Endothelial cell of umbilical vein (primary cell): ENCODE measurements at regions not wholly inside any gene's neighbourhood (a gene's known extent, or its start where the extent isn't known, plus 50 kb on each side); places are given as distances from the start of the nearest gene placed in this dataset.

Experiments used
- BruUV-seq: library from RNA; stranded (reverse); fragments of 400-500 nt; replicated peaks from 2 replicates; lab custom pipeline; 2021; lab: Mats Ljungman, UMichigan
- CTCF ChIA-PET: fragments of 300-600, 350-600 bp; sonication (Branson Sonifier 250); formaldehyde crosslinking; loops from one replicate; lab custom pipeline; 2021; ENCODE audit warnings: antibody characterized with exemption, inconsistent platforms; lab: Charles Lee
- POLR2A ChIA-PET: fragments of 300-600, 350-600 bp; sonication (Branson Sonifier 250); formaldehyde crosslinking; loops from one replicate; lab custom pipeline; 2021; ENCODE audit warnings: antibody characterized with exemption, inconsistent platforms; lab: Charles Lee
- DNase-seq: peaks from one replicate; pipeline ENCODE4 v3.0.0-alpha.2; 2011; ENCODE audit warnings: low read depth, low spot score
- FAIRE-seq: peaks from 2 replicates; lab custom pipeline; 2011; peaks lifted over from hg19 to GRCh38; lab: Jason Lieb, UNC
- H2AFZ ChIP-seq: 2 replicates; pipeline ENCODE4 v1.6.0; 2012; ENCODE audit warnings: low read depth, low read length, control low read depth, inconsistent platforms
- H3K27ac ChIP-seq: 2 replicates; pipeline ENCODE4 v1.5.1; 2011; ENCODE audit warnings: low read depth, mild to moderate bottlenecking, control low read depth, low read length, moderate library complexity; ENCODE audit not compliant: insufficient read depth
- H3K27me3 ChIP-seq, 2 experiments: 2 replicates each; pipeline versions ENCODE4 v1.6.0 to v1.6.1; 2011; ENCODE audit warnings: low read length in 2 of 2, mixed read lengths in 1 of 2; ENCODE audit not compliant: control insufficient read depth in 2 of 2, insufficient read depth in 2 of 2
- H3K36me3 ChIP-seq, 2 experiments: 2 replicates in 1 of 2; 3 replicates in 1 of 2; pipeline ENCODE4 v1.5.1; 2011; ENCODE audit warnings: low read length in 2 of 2, mild to moderate bottlenecking in 1 of 2, moderate library complexity in 1 of 2; ENCODE audit not compliant: control insufficient read depth in 2 of 2, insufficient read depth in 2 of 2; ENCODE audit errors: extremely low read depth in 1 of 2
- H3K4me1 ChIP-seq: 3 replicates; pipeline ENCODE4 v1.5.1; 2011; ENCODE audit warnings: mild to moderate bottlenecking, low read length; ENCODE audit not compliant: control insufficient read depth, insufficient read depth; ENCODE audit errors: extremely low read depth
- H3K4me2 ChIP-seq: 2 replicates; pipeline ENCODE4 v1.6.1; 2011; ENCODE audit warnings: low read length, control low read depth, mixed read lengths; ENCODE audit not compliant: insufficient read depth
- H3K4me3 ChIP-seq, 3 experiments: fragments of 200-600 bp in 1 of 3; sonication (generic), shearing (Covaris generic) in 1 of 3; replicated peaks in 1 of 3; 2 replicates each; pipeline ENCODE4 v1.5.1; 2011 to 2016; ENCODE audit warnings: control low read depth in 3 of 3, low read length in 3 of 3, mild to moderate bottlenecking in 2 of 3, inconsistent platforms in 1 of 3, low read depth in 1 of 3, moderate library complexity in 1 of 3; ENCODE audit not compliant: insufficient read depth in 1 of 3
- H3K79me2 ChIP-seq: 2 replicates; pipeline ENCODE4 v1.6.0; 2012; ENCODE audit warnings: low read length, inconsistent platforms; ENCODE audit not compliant: control insufficient read depth, insufficient read depth
- H3K9ac ChIP-seq: replicated peaks from 2 replicates; pipeline ENCODE3; 2011; ENCODE audit warnings: low read length, control low read depth; ENCODE audit not compliant: insufficient read depth; ENCODE audit errors: extremely low read depth
- H3K9me1 ChIP-seq: replicated peaks from 3 replicates; pipeline ENCODE4 v1.6.0; 2011; ENCODE audit warnings: mild to moderate bottlenecking, low read length; ENCODE audit not compliant: control insufficient read depth, insufficient read depth; ENCODE audit errors: extremely low read depth
- H3K9me3 ChIP-seq: replicated peaks from 2 replicates; pipeline ENCODE4 v1.5.1; 2012; ENCODE audit warnings: low read length, inconsistent platforms; ENCODE audit not compliant: control insufficient read depth, insufficient read depth
- H4K20me1 ChIP-seq: replicated peaks from 2 replicates; pipeline ENCODE3; 2011; ENCODE audit warnings: mild to moderate bottlenecking, low read length; ENCODE audit not compliant: control insufficient read depth, insufficient read depth; ENCODE audit errors: extremely low read depth
- CTCF ChIP-seq, 2 donors: IDR thresholded peaks; 1 replicate in 1 of 2; 2 replicates in 1 of 2; pipeline ENCODE4 v1.5.1; 2011; ENCODE audit warnings: low read length in 2 of 2, mild to moderate bottlenecking in 2 of 2, moderate library complexity in 2 of 2, control low read depth in 1 of 2, inconsistent platforms in 1 of 2, low read depth in 1 of 2; ENCODE audit not compliant: insufficient read depth in 1 of 2; ENCODE audit errors: extremely low read depth in 1 of 2
- EZH2 ChIP-seq: IDR thresholded peaks from 2 replicates; pipeline ENCODE4 v1.6.1; 2012; ENCODE audit warnings: borderline replicate concordance, low read depth, mild to moderate bottlenecking, moderate library complexity, low read length, inconsistent platforms; ENCODE audit not compliant: severe bottlenecking
- FOS ChIP-seq: IDR thresholded peaks from 2 replicates; pipeline ENCODE4 v1.6.1; 2011; ENCODE audit warnings: mild to moderate bottlenecking, low read length, moderate library complexity, borderline replicate concordance; ENCODE audit not compliant: insufficient read depth
- GATA2 ChIP-seq: IDR thresholded peaks from 2 replicates; pipeline ENCODE4 v1.7.0; 2011; ENCODE audit warnings: low read depth, mild to moderate bottlenecking, moderate library complexity, mixed read lengths, low read length; ENCODE audit not compliant: insufficient read length, insufficient read depth
- JUN ChIP-seq: IDR thresholded peaks from 2 replicates; pipeline ENCODE4 v1.6.1; 2011; ENCODE audit warnings: borderline replicate concordance, low read depth; ENCODE audit not compliant: insufficient read length, insufficient read depth
- MAX ChIP-seq: IDR thresholded peaks from 2 replicates; pipeline ENCODE4 v1.6.1; 2011; ENCODE audit not compliant: insufficient read depth, insufficient read length
- MYC ChIP-seq: IDR thresholded peaks from one replicate; pipeline ENCODE4 v1.6.1; 2011; ENCODE audit warnings: mild to moderate bottlenecking, low read depth, low read length
- POLR2A ChIP-seq: IDR thresholded peaks from 2 replicates; pipeline ENCODE4 v1.6.1; 2012; ENCODE audit warnings: low read depth, mild to moderate bottlenecking, control low read depth, low read length
- POLR2AphosphoS5 ChIP-seq: IDR thresholded peaks from 2 replicates; pipeline ENCODE4 v1.6.1; 2012; ENCODE audit warnings: low read depth, mild to moderate bottlenecking, control low read depth, low read length, moderate library complexity; ENCODE audit not compliant: insufficient read depth
- dilution Hi-C: fragments of 300-500 bp; cut with MboI; formaldehyde crosslinking; loops from one replicate; pipeline ENCODE4 v1.15.0; 2019; ENCODE audit warnings: low sequenced_read_pairs; ENCODE audit not compliant: extremely low pct_ligation_motif_present
- intact Hi-C: fragments of 100-400 bp; cut with micrococcal nuclease; formaldehyde crosslinking; loops from one replicate; pipeline ENCODE4 v1.10.0; 2022

- ChIA-PET CTCF (interaction anchor here (1.2 kb wide), 1 partner anchor 13 kb away, joined by 3 read pairs; no protein-coding TSS in a partner anchor), POLR2A (no interaction called here)
Measured at GRCh38 chr4:13947921-13948320, 320.4 kb upstream of the BOD1L1 start.

More at GRCh38 chr4:13947921-13948320, 320.4 kb upstream of the BOD1L1 start:
- FAIRE-seq (no peak), DNase-seq (no peak)
- TF ChIP-seq FOS: no peak
- TF ChIP-seq JUN: no peak
- no peak for TF ChIP-seq MYC
- TF ChIP-seq POLR2AphosphoS5: no peak
- no peak for TF ChIP-seq MAX
- no peak for TF ChIP-seq EZH2
- TF ChIP-seq POLR2A: no peak
- TF ChIP-seq GATA2: no peak
- TF ChIP-seq CTCF (IDR thresholded peaks at IDR 0.05; ENCODE audit: extremely low read depth in 1 of 2, insufficient read depth in 1 of 2, low read depth in 1 of 2, low read length in 2 of 2): no peak
- dilution Hi-C loops: no loop called here
- no peak overlapping the region for H3K27ac ChIP-seq
- H3K36me3 ChIP-seq: no peaks in the 10 kb centered on the region
- no TSS peak for BruUV-seq
- no peaks in the 10 kb centered on the region for H3K9me3 ChIP-seq
- no peaks in the 10 kb centered on the region for H3K9me1 ChIP-seq
- H3K4me2 ChIP-seq: no peak overlapping the region
- H3K9ac ChIP-seq: no peak overlapping the region
- no peak overlapping the region for H2AFZ ChIP-seq
- H3K27me3 ChIP-seq: peaks cover 0 to 2% of the 10 kb centered on the region in 2 experiments
- H3K4me3 ChIP-seq: no peak overlapping the region
- intact Hi-C loops: no loop called here
- no peaks in the 10 kb centered on the region for H4K20me1 ChIP-seq
- no peaks in the 10 kb centered on the region for H3K79me2 ChIP-seq
- H3K4me1 ChIP-seq: no peaks in the 10 kb centered on the region
